ENCODE measurements at regions not wholly inside any gene's neighbourhood (a gene's known extent, or its start where the extent isn't known, plus 50 kb on each side); places are given as distances from the start of the nearest gene placed in this dataset.

GRCh38 chr4:134807231-134807745, 605.7 kb upstream of the PABPC4L start:
- no peaks in the 10 kb centered on the region for H3K36me3 ChIP-seq
- no peaks in the 10 kb centered on the region for H3K27me3 ChIP-seq
- H3K4me3 ChIP-seq (ENCODE audit: low read depth, low read length) = no peak overlapping the region
- H3K4me1 ChIP-seq = peaks cover 5% of the 10 kb centered on the region
- TF ChIP-seq, protein P1, sequence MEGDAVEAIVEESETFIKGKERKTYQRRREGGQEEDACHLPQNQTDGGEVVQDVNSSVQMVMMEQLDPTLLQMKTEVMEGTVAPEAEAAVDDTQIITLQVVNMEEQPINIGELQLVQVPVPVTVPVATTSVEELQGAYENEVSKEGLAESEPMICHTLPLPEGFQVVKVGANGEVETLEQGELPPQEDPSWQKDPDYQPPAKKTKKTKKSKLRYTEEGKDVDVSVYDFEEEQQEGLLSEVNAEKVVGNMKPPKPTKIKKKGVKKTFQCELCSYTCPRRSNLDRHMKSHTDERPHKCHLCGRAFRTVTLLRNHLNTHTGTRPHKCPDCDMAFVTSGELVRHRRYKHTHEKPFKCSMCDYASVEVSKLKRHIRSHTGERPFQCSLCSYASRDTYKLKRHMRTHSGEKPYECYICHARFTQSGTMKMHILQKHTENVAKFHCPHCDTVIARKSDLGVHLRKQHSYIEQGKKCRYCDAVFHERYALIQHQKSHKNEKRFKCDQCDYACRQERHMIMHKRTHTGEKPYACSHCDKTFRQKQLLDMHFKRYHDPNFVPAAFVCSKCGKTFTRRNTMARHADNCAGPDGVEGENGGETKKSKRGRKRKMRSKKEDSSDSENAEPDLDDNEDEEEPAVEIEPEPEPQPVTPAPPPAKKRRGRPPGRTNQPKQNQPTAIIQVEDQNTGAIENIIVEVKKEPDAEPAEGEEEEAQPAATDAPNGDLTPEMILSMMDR (IDR thresholded peaks at IDR 0.05; ENCODE audit: low read depth, low read length) = no peak
- no peak for DNase-seq
- H3K9me3 ChIP-seq = no peaks in the 10 kb centered on the region

DNA sequence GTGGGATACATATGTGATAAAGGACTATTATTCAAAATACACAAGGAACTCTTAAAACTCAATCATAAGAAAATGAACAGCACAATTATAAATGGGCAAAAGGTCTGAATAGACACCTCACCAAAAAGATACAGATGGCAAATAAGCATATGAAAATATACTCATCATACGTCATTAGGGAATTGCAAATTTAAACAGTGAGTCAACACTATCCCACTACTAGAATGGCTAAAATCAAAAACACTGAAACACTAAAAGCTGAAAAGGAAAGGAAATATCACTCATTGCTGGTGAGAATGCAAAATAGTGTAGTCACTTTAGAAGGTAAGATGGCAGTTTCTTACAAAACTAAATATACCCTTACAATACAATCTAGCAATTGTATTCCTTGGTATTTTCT, 597.0 kb upstream of the PABPC4L start:
- Histone ChIP-seq H3K9me3 (no peaks in the 10 kb centered on the region), H3K36me3 (no peaks in the 10 kb centered on the region), H3K27me3 (no peaks in the 10 kb centered on the region), H3K4me1 (peaks cover 11% of the 10 kb centered on the region), H3K4me3 (ENCODE audit: low read depth, low read length) (no peak overlapping the region)
- no peak for DNase-seq
- TF ChIP-seq, protein P1 (IDR thresholded peaks at IDR 0.05; ENCODE audit: low read depth, low read length) = no peak

GRCh38 chr4:134787315-134787714, 585.7 kb upstream of the PABPC4L start:
- Histone ChIP-seq H3K9me3 (no peaks in the 10 kb centered on the region), H3K36me3 (no peaks in the 10 kb centered on the region), H3K4me1 (no peaks in the 10 kb centered on the region), H3K27me3 (no peaks in the 10 kb centered on the region), H3K4me3 (ENCODE audit: low read depth, low read length) (no peak overlapping the region)
- TF ChIP-seq, protein P1 (IDR thresholded peaks at IDR 0.05; ENCODE audit: low read depth, low read length) = no peak
- no peak for DNase-seq

- Histone ChIP-seq H3K9me3 (no peaks in the 10 kb centered on the region), H3K4me1 (no peaks in the 10 kb centered on the region), H3K4me3 (ENCODE audit: low read depth, low read length) (no peak overlapping the region), H3K36me3 (no peaks in the 10 kb centered on the region), H3K27me3 (no peaks in the 10 kb centered on the region)
- DNase-seq = no peak
- TF ChIP-seq, protein P1 (IDR thresholded peaks at IDR 0.05; ENCODE audit: low read depth, low read length) = no peak
These were observed 578.7 kb upstream of the PABPC4L start for GRCh38 chr4:134780244-134780643.

- peak; percentile 27 for DNase-seq
- H3K36me3 ChIP-seq = no peaks in the 10 kb centered on the region
- TF ChIP-seq, protein P1 (IDR thresholded peaks at IDR 0.05; ENCODE audit: low read depth, low read length) = peak; percentile 56
- no peaks in the 10 kb centered on the region for H3K9me3 ChIP-seq
- no peak overlapping the region for H3K4me3 ChIP-seq (ENCODE audit: low read depth, low read length)
- H3K4me1 ChIP-seq = no peaks in the 10 kb centered on the region
- no peaks in the 10 kb centered on the region for H3K27me3 ChIP-seq
These were observed 576.0 kb upstream of the PABPC4L start for GRCh38 chr4:134777606-134778005.

DNA sequence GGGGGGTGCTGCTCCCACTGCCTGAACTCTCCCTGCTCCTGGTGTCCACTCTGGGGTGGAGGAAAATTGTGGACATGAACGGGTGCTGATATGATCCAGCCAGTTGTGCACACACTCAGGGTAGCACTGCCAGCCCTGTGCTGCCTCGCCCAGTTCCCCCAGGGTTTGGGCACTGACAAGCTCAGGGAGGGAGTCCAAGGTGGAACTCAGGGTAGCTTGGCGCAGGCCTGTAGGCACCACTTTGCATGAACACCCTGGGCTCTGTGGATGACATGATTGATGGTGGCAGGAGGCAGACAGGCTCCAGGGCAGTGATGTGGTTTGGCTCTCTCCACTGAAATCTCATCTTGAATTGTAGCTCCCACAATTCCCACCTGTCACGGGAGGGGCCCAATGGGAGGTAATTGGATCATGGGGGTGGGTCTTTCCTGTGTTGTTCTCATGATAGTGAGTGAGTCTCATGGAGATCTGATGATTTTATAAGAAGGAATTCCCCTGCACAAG, 572.0 kb upstream of the PABPC4L start:
- TF ChIP-seq, protein P1 (IDR thresholded peaks at IDR 0.05; ENCODE audit: low read depth, low read length) = no peak

More for the DNA sequence above, 572.0 kb upstream of the PABPC4L start:
- Histone ChIP-seq H3K36me3 (no peaks in the 10 kb centered on the region), H3K27me3 (no peaks in the 10 kb centered on the region), H3K4me1 (no peaks in the 10 kb centered on the region; the same call in 1 of the 2 replicates), H3K9me3 (no peaks in the 10 kb centered on the region), H3K4me3 (ENCODE audit: low read depth, low read length) (no peak overlapping the region)
- DNase-seq = no peak

Data from BE2C (cell line).